IPS-15b (cell line): ENCODE measurements at regions not wholly inside any gene's neighbourhood (a gene's known extent, or its start where the extent isn't known, plus 50 kb on each side); places are given as distances from the start of the nearest gene placed in this dataset.

ENCODE experiments used
- H3K27me3 ChIP-seq: one replicate; pipeline ENCODE4 v1.6.1; 2013; ENCODE audit warnings: low read length; ENCODE audit not compliant: control insufficient read depth, insufficient read depth
- H3K36me3 ChIP-seq: one replicate; pipeline ENCODE4 v1.6.1; 2013; ENCODE audit warnings: low read length; ENCODE audit not compliant: control insufficient read depth, insufficient read depth
- H3K4me1 ChIP-seq: one replicate; pipeline ENCODE4 v1.6.1; 2013; ENCODE audit warnings: mild to moderate bottlenecking, low read length; ENCODE audit not compliant: control insufficient read depth, insufficient read depth
- H3K4me3 ChIP-seq: one replicate; pipeline ENCODE4 v1.5.1; 2013; ENCODE audit warnings: low read depth, low read length
- H3K9ac ChIP-seq: one replicate; pipeline ENCODE4 v1.6.1; 2013; ENCODE audit warnings: low read depth, mild to moderate bottlenecking, low read length
- H3K9me3 ChIP-seq: one replicate; pipeline ENCODE4 v1.6.1; 2013; ENCODE audit warnings: mild to moderate bottlenecking, low read length; ENCODE audit not compliant: control insufficient read depth, insufficient read depth

- Histone ChIP-seq H3K9ac (no peak overlapping the region), H3K4me3 (no peak overlapping the region), H3K27me3 (no peaks in the 10 kb centered on the region), H3K9me3 (no peaks in the 10 kb centered on the region), H3K36me3 (no peaks in the 10 kb centered on the region), H3K4me1 (no peaks in the 10 kb centered on the region)
Observed at GRCh38 chr7:136807598-136807997, 60.9 kb upstream of the CHRM2 start.

GRCh38 chr7:136803028-136803427 lies 65.4 kb upstream of the CHRM2 start:
- Histone ChIP-seq H3K36me3 (no peaks in the 10 kb centered on the region), H3K4me1 (no peaks in the 10 kb centered on the region), H3K9me3 (no peaks in the 10 kb centered on the region), H3K9ac (no peak overlapping the region), H3K27me3 (no peaks in the 10 kb centered on the region), H3K4me3 (no peak overlapping the region)

GRCh38 chr7:136783934-136784333 lies 84.5 kb upstream of the CHRM2 start:
- Histone ChIP-seq H3K4me1 (no peaks in the 10 kb centered on the region), H3K36me3 (no peaks in the 10 kb centered on the region), H3K9me3 (no peaks in the 10 kb centered on the region), H3K9ac (no peak overlapping the region), H3K4me3 (no peak overlapping the region), H3K27me3 (no peaks in the 10 kb centered on the region)

GRCh38 chr7:136741941-136742340 lies 126.5 kb upstream of the CHRM2 start:
- H3K4me1 ChIP-seq, result no peaks in the 10 kb centered on the region
- no peak overlapping the region for H3K9ac ChIP-seq

GRCh38 chr7:136728945-136729344 lies 139.5 kb upstream of the CHRM2 start:
- H3K4me3 ChIP-seq, result no peak overlapping the region
- H3K9me3 ChIP-seq, result no peaks in the 10 kb centered on the region
- no peaks in the 10 kb centered on the region for H3K27me3 ChIP-seq
- no peaks in the 10 kb centered on the region for H3K36me3 ChIP-seq
- no peaks in the 10 kb centered on the region for H3K4me1 ChIP-seq
- H3K9ac ChIP-seq, result no peak overlapping the region

More at GRCh38 chr7:136741941-136742340, 126.5 kb upstream of the CHRM2 start:
- Histone ChIP-seq H3K27me3 (no peaks in the 10 kb centered on the region), H3K4me3 (no peak overlapping the region), H3K9me3 (no peaks in the 10 kb centered on the region), H3K36me3 (no peaks in the 10 kb centered on the region)

- H3K9ac ChIP-seq, result no peak overlapping the region
- no peaks in the 10 kb centered on the region for H3K27me3 ChIP-seq
- no peaks in the 10 kb centered on the region for H3K4me1 ChIP-seq
- no peaks in the 10 kb centered on the region for H3K36me3 ChIP-seq
- H3K4me3 ChIP-seq, result no peak overlapping the region
- no peaks in the 10 kb centered on the region for H3K9me3 ChIP-seq
Observed at GRCh38 chr7:136726460-136726859, 142.0 kb upstream of the CHRM2 start.

GRCh38 chr7:136717910-136718557 lies 150.4 kb upstream of the CHRM2 start:
- no peaks in the 10 kb centered on the region for H3K27me3 ChIP-seq

GRCh38 chr7:136714062-136714461 lies 154.4 kb upstream of the CHRM2 start:
- no peak overlapping the region for H3K9ac ChIP-seq
- no peaks in the 10 kb centered on the region for H3K27me3 ChIP-seq
- H3K4me3 ChIP-seq, result no peak overlapping the region
- H3K9me3 ChIP-seq, result no peaks in the 10 kb centered on the region
- H3K36me3 ChIP-seq, result no peaks in the 10 kb centered on the region
- H3K4me1 ChIP-seq, result peaks cover 6% of the 10 kb centered on the region

More at GRCh38 chr7:136717910-136718557, 150.4 kb upstream of the CHRM2 start:
- Histone ChIP-seq H3K4me3 (no peak overlapping the region), H3K9ac (no peak overlapping the region), H3K9me3 (no peaks in the 10 kb centered on the region), H3K4me1 (peaks cover 6% of the 10 kb centered on the region), H3K36me3 (no peaks in the 10 kb centered on the region)

- no peak overlapping the region for H3K4me3 ChIP-seq
- H3K4me1 ChIP-seq, result no peaks in the 10 kb centered on the region
- H3K27me3 ChIP-seq, result no peaks in the 10 kb centered on the region
- no peaks in the 10 kb centered on the region for H3K36me3 ChIP-seq
- no peaks in the 10 kb centered on the region for H3K9me3 ChIP-seq
- H3K9ac ChIP-seq, result no peak overlapping the region
Observed at GRCh38 chr7:136710751-136711150, 157.7 kb upstream of the CHRM2 start.

GRCh38 chr7:136709876-136710275 lies 158.6 kb upstream of the CHRM2 start:
- no peaks in the 10 kb centered on the region for H3K4me1 ChIP-seq
- H3K9ac ChIP-seq, result no peak overlapping the region
- H3K4me3 ChIP-seq, result no peak overlapping the region
- no peaks in the 10 kb centered on the region for H3K9me3 ChIP-seq
- no peaks in the 10 kb centered on the region for H3K36me3 ChIP-seq
- no peaks in the 10 kb centered on the region for H3K27me3 ChIP-seq

GRCh38 chr7:136702913-136703312 lies 165.5 kb upstream of the CHRM2 start:
- no peaks in the 10 kb centered on the region for H3K36me3 ChIP-seq
- H3K27me3 ChIP-seq, result no peaks in the 10 kb centered on the region
- H3K9ac ChIP-seq, result no peak overlapping the region
- H3K4me1 ChIP-seq, result no peaks in the 10 kb centered on the region
- no peak overlapping the region for H3K4me3 ChIP-seq
- H3K9me3 ChIP-seq, result no peaks in the 10 kb centered on the region

GRCh38 chr7:136698977-136699376 lies 169.5 kb upstream of the CHRM2 start:
- Histone ChIP-seq H3K27me3 (no peaks in the 10 kb centered on the region), H3K4me1 (no peaks in the 10 kb centered on the region), H3K4me3 (no peak overlapping the region), H3K9me3 (no peaks in the 10 kb centered on the region), H3K36me3 (no peaks in the 10 kb centered on the region), H3K9ac (no peak overlapping the region)
